ENCODE measurements at regions not wholly inside any gene's neighbourhood (a gene's known extent, or its start where the extent isn't known, plus 50 kb on each side); places are given as distances from the start of the nearest gene placed in this dataset.

GRCh38 chr6:86477500-86478148, 459.7 kb upstream of the HTR1E start:
- Histone ChIP-seq H3K4me1 (no peaks in the 10 kb centered on the region), H3K36me3 (no peaks in the 10 kb centered on the region), H3K27ac (no peak overlapping the region), H3K27me3 (no peaks in the 10 kb centered on the region), H3K9me3 (no peaks in the 10 kb centered on the region), H3K4me3 (no peak overlapping the region)
- DNase-seq: no peak
- TF ChIP-seq POLR2A (IDR thresholded peaks at IDR 0.05): no peak
- no peak for TF ChIP-seq CTCF (IDR thresholded peaks at IDR 0.05)
- intact Hi-C loops (cut with DNase I; ENCODE audit: low total_unique reads): no loop called here

DNA sequence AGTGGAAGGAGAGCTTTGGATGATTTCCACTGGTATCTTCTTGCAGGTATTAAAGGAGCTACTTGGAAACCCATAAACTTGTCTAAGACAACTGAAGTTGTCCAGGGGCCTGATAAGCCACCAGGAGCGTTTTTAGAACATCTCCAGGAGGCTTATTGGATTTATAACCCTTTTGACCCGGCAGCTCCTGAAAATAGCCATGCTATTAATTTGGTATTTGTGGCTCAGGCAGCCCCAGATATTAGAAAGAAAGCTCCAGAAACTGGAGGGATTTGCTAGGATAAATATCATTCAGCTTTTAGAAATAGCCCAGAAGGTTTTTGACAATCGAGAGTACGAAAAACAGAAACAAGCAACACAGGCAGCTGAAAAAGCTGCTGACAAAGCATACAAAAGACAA, 461.0 kb upstream of the HTR1E start:
- no peak for TF ChIP-seq POLR2A (IDR thresholded peaks at IDR 0.05)
- TF ChIP-seq CTCF (IDR thresholded peaks at IDR 0.05): no peak
- no peak for DNase-seq
- intact Hi-C loops (cut with DNase I; ENCODE audit: low total_unique reads): no loop called here
- H3K4me3 ChIP-seq: no peak overlapping the region
- no peaks in the 10 kb centered on the region for H3K36me3 ChIP-seq
- H3K27me3 ChIP-seq: no peaks in the 10 kb centered on the region
- no peaks in the 10 kb centered on the region for H3K9me3 ChIP-seq
- no peaks in the 10 kb centered on the region for H3K4me1 ChIP-seq
- no peak overlapping the region for H3K27ac ChIP-seq

DNA sequence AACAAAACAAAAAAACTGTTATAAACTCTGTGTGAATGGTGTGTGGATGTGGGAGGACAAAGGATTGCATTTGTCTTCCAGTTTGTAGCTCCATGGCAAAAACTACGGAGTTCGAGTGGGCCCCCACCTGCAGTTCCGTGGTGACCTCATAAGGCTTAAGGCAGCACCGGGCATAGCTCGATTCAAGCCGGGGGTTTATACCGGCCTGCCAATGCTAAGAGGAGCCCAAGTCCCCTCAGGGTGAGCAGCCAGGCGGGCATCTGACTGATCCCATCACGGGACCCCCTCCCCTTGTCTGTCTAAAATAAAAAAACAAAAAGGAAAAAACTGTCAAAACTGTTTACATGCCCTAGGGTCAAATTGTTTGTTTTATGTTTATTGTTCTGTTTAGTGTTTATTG, 463.2 kb upstream of the HTR1E start:
- intact Hi-C loops (cut with DNase I; ENCODE audit: low total_unique reads): no loop called here
- Histone ChIP-seq H3K4me1 (no peaks in the 10 kb centered on the region), H3K27ac (no peak overlapping the region), H3K4me3 (no peak overlapping the region), H3K9me3 (no peaks in the 10 kb centered on the region), H3K27me3 (no peaks in the 10 kb centered on the region), H3K36me3 (no peaks in the 10 kb centered on the region)
- TF ChIP-seq POLR2A (IDR thresholded peaks at IDR 0.05) (no peak), CTCF (IDR thresholded peaks at IDR 0.05) (no peak)
- DNase-seq: no peak

- Histone ChIP-seq H3K9me3 (no peaks in the 10 kb centered on the region), H3K4me1 (no peaks in the 10 kb centered on the region), H3K27me3 (no peaks in the 10 kb centered on the region), H3K36me3 (no peaks in the 10 kb centered on the region), H3K4me3 (no peak overlapping the region), H3K27ac (no peak overlapping the region)
- no peak for DNase-seq
- TF ChIP-seq POLR2A (IDR thresholded peaks at IDR 0.05) (no peak), CTCF (IDR thresholded peaks at IDR 0.05) (no peak)
- intact Hi-C loops (cut with DNase I; ENCODE audit: low total_unique reads): no loop called here
Measured at GRCh38 chr6:86471791-86472190, 465.5 kb upstream of the HTR1E start.

DNA sequence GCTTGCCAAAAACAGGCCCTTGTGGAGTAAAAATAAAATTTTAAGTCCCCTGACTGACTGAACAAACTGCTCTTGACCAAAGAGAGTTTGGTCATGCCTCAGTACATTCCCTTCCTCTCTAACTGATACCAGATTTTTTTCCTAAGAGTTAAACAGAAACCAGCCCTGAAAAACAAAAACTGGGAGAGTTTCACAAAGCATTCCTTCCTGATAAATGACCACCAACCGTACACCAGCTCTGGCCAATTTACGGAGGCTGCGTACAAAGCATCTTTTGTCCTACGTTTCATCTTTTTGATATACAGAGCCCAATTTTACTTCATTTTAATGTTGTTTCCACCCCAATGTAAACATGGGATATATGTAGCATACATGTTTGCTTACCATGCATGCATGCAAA, 477.4 kb upstream of the HTR1E start:
- Histone ChIP-seq H3K27ac (no peak overlapping the region), H3K27me3 (no peaks in the 10 kb centered on the region), H3K4me3 (no peak overlapping the region), H3K36me3 (no peaks in the 10 kb centered on the region), H3K9me3 (no peaks in the 10 kb centered on the region), H3K4me1 (no peaks in the 10 kb centered on the region)
- TF ChIP-seq CTCF (IDR thresholded peaks at IDR 0.05) (no peak), POLR2A (IDR thresholded peaks at IDR 0.05) (no peak)
- intact Hi-C loops (cut with DNase I; ENCODE audit: low total_unique reads): no loop called here
- DNase-seq: no peak
